Keratinocyte (primary cell): ENCODE measurements at regions not wholly inside any gene's neighbourhood (a gene's known extent, or its start where the extent isn't known, plus 50 kb on each side); places are given as distances from the start of the nearest gene placed in this dataset.

ENCODE experiments used
- EZH2 ChIP-seq: IDR thresholded peaks from one replicate; pipeline ENCODE4 v1.6.1; 2012; ENCODE audit warnings: inconsistent platforms, mild to moderate bottlenecking, low read length, moderate library complexity
- TF ChIP-seq, protein P1 (sequence below), 3 experiments: IDR thresholded peaks in 1 of 3; conservative IDR thresholded peaks in 1 of 3; optimal IDR thresholded peaks in 1 of 3; 2 replicates in 2 of 3; 3 replicates in 1 of 3; pipeline versions ENCODE3 to v1.5.1; 2011; ENCODE audit warnings: low read length in 3 of 3, mild to moderate bottlenecking in 3 of 3, moderate library complexity in 2 of 3, control low read depth in 1 of 3, inconsistent platforms in 1 of 3; ENCODE audit not compliant: insufficient read depth in 2 of 3; ENCODE audit errors: extremely low read depth in 1 of 3

DNA sequence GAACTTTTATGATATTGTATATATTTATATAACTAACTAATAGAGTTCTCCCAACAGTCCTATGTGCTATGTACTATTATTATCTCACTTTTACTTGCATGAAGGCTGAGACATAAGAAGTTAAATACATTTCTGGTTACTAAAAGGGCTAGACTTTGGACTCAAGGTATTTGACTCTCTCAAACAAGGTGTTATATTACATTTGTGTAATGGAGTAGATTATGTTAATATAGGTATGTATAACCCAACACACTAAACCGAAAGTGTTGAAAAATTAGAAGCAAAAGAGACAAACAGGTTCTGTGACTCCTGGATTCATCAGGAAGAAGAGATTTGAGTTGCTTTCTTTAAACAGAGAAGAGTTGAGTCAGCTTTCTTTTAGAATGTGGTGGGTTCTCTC, 733.6 kb upstream of the ZEB2 start:
- TF ChIP-seq, protein P1, sequence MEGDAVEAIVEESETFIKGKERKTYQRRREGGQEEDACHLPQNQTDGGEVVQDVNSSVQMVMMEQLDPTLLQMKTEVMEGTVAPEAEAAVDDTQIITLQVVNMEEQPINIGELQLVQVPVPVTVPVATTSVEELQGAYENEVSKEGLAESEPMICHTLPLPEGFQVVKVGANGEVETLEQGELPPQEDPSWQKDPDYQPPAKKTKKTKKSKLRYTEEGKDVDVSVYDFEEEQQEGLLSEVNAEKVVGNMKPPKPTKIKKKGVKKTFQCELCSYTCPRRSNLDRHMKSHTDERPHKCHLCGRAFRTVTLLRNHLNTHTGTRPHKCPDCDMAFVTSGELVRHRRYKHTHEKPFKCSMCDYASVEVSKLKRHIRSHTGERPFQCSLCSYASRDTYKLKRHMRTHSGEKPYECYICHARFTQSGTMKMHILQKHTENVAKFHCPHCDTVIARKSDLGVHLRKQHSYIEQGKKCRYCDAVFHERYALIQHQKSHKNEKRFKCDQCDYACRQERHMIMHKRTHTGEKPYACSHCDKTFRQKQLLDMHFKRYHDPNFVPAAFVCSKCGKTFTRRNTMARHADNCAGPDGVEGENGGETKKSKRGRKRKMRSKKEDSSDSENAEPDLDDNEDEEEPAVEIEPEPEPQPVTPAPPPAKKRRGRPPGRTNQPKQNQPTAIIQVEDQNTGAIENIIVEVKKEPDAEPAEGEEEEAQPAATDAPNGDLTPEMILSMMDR (optimal IDR thresholded peaks at IDR 0.05 in 1 of 3, IDR thresholded peaks at IDR 0.05 in 1 of 3, conservative IDR thresholded peaks at IDR 0.05 in 1 of 3; ENCODE audit: extremely low read depth in 1 of 3, insufficient read depth in 2 of 3, low read length in 3 of 3) = no peak
- no peak for TF ChIP-seq EZH2
